HL-60 (cell line): ENCODE measurements at regions not wholly inside any gene's neighbourhood (a gene's known extent, or its start where the extent isn't known, plus 50 kb on each side); places are given as distances from the start of the nearest gene placed in this dataset.

Experiments used
- DNase-seq, 2 experiments: peaks; one replicate each; pipeline ENCODE4 v3.0.0-alpha.2; 2010 to 2020; ENCODE audit warnings: low read depth in 1 of 2, low spot score in 1 of 2
- H3K27ac ChIP-seq: fragments of 250-450 bp; sonication (Bioruptor Pico); replicated peaks from 2 replicates; pipeline ENCODE4 v1.5.1; 2020; ENCODE audit warnings: mild to moderate bottlenecking, moderate library complexity
- H3K27me3 ChIP-seq: fragments of 250-450 bp; sonication (Bioruptor Pico); 2 replicates; pipeline ENCODE4 v1.5.1; 2021; ENCODE audit warnings: mild to moderate bottlenecking, moderate library complexity; ENCODE audit not compliant: insufficient read depth, poor library complexity, severe bottlenecking
- H3K4me3 ChIP-seq: replicated peaks from 2 replicates; pipeline ENCODE4 v1.5.1; 2011; ENCODE audit warnings: mild to moderate bottlenecking, control low read depth, low read length; ENCODE audit not compliant: insufficient read depth
- GABPA ChIP-seq: IDR thresholded peaks from 2 replicates; pipeline ENCODE4 v1.6.1; 2012; ENCODE audit warnings: low read depth
- POLR2AphosphoS5 ChIP-seq: IDR thresholded peaks from 2 replicates; pipeline ENCODE4 v1.6.1; 2012; ENCODE audit warnings: low read depth
- SPI1 ChIP-seq: IDR thresholded peaks from 2 replicates; pipeline ENCODE4 v1.6.1; 2012; ENCODE audit warnings: low read depth, mild to moderate bottlenecking, borderline replicate concordance
- TF ChIP-seq, protein P1 (sequence below): IDR thresholded peaks from 2 replicates; pipeline ENCODE4 v1.6.1; 2012; ENCODE audit warnings: low read depth; ENCODE audit not compliant: insufficient replicate concordance
- TF ChIP-seq, protein P2 (sequence below): IDR thresholded peaks from one replicate; pipeline ENCODE4 v1.5.1; 2011; ENCODE audit warnings: low read length, control low read depth, inconsistent platforms; ENCODE audit not compliant: insufficient read depth

DNA sequence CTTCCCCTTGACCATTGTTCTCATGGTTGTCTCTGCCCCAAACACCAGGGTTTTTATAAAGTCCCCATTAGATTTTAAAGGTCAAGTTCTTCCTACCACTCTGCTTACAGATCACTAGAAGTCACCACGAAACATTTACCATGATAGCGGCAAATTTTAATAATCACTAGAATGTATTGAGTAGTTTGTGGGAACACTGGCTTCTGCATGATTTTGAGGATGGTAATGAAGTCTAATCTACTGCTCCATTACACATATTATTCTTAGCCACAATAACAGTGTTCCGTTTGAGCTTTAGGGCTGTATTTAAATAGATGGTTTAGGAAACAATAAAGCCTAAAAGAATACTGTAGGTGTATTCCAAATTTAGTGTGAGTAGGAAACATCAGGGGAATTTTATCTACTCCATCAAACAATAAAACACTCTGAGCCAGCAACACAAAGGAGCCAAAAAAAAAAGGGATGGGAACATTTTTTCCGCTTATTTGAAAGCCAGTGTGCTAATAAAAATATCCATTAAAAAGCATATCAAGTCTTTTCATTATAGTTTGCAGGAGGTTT is 49.7 kb downstream of the KLF12 start:
- Histone ChIP-seq H3K27ac (no peak overlapping the region), H3K27me3 (no peaks in the 10 kb centered on the region), H3K4me3 (no peak overlapping the region)
- TF ChIP-seq, protein P1, sequence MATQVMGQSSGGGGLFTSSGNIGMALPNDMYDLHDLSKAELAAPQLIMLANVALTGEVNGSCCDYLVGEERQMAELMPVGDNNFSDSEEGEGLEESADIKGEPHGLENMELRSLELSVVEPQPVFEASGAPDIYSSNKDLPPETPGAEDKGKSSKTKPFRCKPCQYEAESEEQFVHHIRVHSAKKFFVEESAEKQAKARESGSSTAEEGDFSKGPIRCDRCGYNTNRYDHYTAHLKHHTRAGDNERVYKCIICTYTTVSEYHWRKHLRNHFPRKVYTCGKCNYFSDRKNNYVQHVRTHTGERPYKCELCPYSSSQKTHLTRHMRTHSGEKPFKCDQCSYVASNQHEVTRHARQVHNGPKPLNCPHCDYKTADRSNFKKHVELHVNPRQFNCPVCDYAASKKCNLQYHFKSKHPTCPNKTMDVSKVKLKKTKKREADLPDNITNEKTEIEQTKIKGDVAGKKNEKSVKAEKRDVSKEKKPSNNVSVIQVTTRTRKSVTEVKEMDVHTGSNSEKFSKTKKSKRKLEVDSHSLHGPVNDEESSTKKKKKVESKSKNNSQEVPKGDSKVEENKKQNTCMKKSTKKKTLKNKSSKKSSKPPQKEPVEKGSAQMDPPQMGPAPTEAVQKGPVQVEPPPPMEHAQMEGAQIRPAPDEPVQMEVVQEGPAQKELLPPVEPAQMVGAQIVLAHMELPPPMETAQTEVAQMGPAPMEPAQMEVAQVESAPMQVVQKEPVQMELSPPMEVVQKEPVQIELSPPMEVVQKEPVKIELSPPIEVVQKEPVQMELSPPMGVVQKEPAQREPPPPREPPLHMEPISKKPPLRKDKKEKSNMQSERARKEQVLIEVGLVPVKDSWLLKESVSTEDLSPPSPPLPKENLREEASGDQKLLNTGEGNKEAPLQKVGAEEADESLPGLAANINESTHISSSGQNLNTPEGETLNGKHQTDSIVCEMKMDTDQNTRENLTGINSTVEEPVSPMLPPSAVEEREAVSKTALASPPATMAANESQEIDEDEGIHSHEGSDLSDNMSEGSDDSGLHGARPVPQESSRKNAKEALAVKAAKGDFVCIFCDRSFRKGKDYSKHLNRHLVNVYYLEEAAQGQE: no peak
- no peak for TF ChIP-seq GABPA
- TF ChIP-seq, protein P2, sequence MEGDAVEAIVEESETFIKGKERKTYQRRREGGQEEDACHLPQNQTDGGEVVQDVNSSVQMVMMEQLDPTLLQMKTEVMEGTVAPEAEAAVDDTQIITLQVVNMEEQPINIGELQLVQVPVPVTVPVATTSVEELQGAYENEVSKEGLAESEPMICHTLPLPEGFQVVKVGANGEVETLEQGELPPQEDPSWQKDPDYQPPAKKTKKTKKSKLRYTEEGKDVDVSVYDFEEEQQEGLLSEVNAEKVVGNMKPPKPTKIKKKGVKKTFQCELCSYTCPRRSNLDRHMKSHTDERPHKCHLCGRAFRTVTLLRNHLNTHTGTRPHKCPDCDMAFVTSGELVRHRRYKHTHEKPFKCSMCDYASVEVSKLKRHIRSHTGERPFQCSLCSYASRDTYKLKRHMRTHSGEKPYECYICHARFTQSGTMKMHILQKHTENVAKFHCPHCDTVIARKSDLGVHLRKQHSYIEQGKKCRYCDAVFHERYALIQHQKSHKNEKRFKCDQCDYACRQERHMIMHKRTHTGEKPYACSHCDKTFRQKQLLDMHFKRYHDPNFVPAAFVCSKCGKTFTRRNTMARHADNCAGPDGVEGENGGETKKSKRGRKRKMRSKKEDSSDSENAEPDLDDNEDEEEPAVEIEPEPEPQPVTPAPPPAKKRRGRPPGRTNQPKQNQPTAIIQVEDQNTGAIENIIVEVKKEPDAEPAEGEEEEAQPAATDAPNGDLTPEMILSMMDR: no peak
- DNase-seq: no peak

DNA sequence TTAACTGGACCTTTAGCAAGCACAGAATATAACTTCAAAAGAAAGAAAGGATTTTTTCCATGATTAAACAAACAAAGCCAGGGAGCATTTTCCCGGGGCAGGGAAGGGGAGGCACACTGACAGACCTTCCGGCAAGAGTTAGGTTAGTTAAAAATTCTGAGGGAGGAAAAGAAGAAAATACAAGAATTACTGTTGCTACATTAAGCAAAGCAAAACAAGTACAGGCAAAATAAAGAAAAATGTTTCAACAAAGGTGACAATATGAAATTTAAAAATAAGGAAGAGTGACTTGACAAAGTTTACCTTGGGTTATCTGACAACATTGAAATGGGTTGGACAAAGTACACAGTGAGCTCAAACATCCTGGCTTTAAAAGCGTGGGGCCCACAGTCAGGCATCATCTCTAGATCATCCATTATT is 51.5 kb downstream of the KLF12 start:
- Histone ChIP-seq H3K27me3 (no peaks in the 10 kb centered on the region), H3K27ac (no peak overlapping the region), H3K4me3 (no peak overlapping the region)
- DNase-seq: no peak
- TF ChIP-seq, protein P2: no peak
- TF ChIP-seq, protein P1: no peak
- TF ChIP-seq GABPA: no peak
- TF ChIP-seq SPI1: no peak
- no peak for TF ChIP-seq POLR2AphosphoS5

DNA sequence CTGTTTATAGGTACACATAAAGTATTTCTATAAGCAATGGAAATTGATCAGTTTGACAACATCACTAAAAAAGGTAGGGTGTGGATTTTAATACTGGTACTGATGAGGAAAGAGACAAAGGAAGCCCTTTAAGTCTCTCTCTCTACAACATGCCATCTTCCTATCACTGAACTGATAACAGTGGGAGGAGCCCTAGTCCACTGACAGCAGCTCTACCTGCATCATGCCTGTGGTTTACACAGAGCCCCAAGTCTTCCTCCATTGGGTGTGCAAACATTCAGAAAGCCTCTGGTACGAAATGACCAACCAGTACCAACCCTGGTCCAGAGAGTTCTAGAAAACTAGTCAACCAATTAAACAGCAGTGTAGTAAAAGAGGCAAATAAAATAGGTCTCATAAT is 53.4 kb downstream of the KLF12 start:
- no peak overlapping the region for H3K4me3 ChIP-seq
- no peaks in the 10 kb centered on the region for H3K27me3 ChIP-seq
- no peak for DNase-seq
- TF ChIP-seq, protein P2: no peak
- TF ChIP-seq POLR2AphosphoS5: no peak
- TF ChIP-seq, protein P1: no peak
- TF ChIP-seq SPI1: no peak
- no peak for TF ChIP-seq GABPA
- H3K27ac ChIP-seq: no peak overlapping the region
